ENCODE measurements at regions not wholly inside any gene's neighbourhood (a gene's known extent, or its start where the extent isn't known, plus 50 kb on each side); places are given as distances from the start of the nearest gene placed in this dataset.
"Not testable (repeated sequence)": the region's sequence is repeated elsewhere in the genome, so short reads cannot be mapped to it uniquely, and the experiment has no call there.

GRCh38 chr15:96974761-96975160, 644.3 kb downstream of the NR2F2 start:
- no peak for TF ChIP-seq CTCF (IDR thresholded peaks at IDR 0.05; ENCODE audit: borderline replicate concordance, control extremely low read depth, extremely low read depth, insufficient read depth, missing control alignments)
- in situ Hi-C loops (cut with MboI; ENCODE audit: low sequenced_read_pairs, unreplicated experiment): no loop called here
- no peak for DNase-seq (ENCODE audit: low spot score)

DNA sequence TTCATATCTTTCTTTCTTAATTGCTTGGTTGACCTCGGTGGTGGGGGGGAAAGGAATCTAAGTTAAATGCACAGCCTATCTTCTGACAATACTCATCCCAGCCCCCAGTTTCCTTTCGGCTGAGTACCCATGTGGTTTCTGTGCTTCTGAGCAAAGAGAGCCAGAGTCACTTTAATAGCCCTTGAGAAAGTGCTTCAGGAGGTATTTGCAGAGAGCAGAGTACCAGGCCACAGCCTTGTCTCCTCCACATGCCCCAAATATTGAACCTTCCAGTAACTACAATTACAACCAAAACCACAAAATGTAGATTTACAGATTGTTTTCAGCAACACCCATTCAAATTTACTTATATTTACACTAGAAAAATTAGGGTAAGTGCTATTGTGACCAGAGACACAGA, 647.4 kb downstream of the NR2F2 start:
- in situ Hi-C loops (cut with MboI; ENCODE audit: low sequenced_read_pairs, unreplicated experiment): no loop called here
- no peak for DNase-seq (ENCODE audit: low spot score)
- no peak for TF ChIP-seq CTCF (IDR thresholded peaks at IDR 0.05; ENCODE audit: borderline replicate concordance, control extremely low read depth, extremely low read depth, insufficient read depth, missing control alignments)

- no peak for TF ChIP-seq CTCF (IDR thresholded peaks at IDR 0.05; ENCODE audit: borderline replicate concordance, control extremely low read depth, extremely low read depth, insufficient read depth, missing control alignments)
- in situ Hi-C loops (cut with MboI; ENCODE audit: low sequenced_read_pairs, unreplicated experiment): no loop called here
- no peak for DNase-seq (ENCODE audit: low spot score)
These were observed 648.5 kb downstream of the NR2F2 start for GRCh38 chr15:96978937-96979473.

- in situ Hi-C loops (cut with MboI; ENCODE audit: low sequenced_read_pairs, unreplicated experiment); DNase-seq (ENCODE audit: low spot score): not testable (repeated sequence)
These were observed 653.7 kb downstream of the NR2F2 start for GRCh38 chr15:96984121-96984671.

GRCh38 chr15:96992817-96993216, 662.3 kb downstream of the NR2F2 start:
- no peak for TF ChIP-seq CTCF (IDR thresholded peaks at IDR 0.05; ENCODE audit: borderline replicate concordance, control extremely low read depth, extremely low read depth, insufficient read depth, missing control alignments)
- no peak for DNase-seq (ENCODE audit: low spot score)
- in situ Hi-C loops (cut with MboI; ENCODE audit: low sequenced_read_pairs, unreplicated experiment): no loop called here

- no peak for DNase-seq (ENCODE audit: low spot score)
- in situ Hi-C loops (cut with MboI; ENCODE audit: low sequenced_read_pairs, unreplicated experiment): no loop called here
- no peak for TF ChIP-seq CTCF (IDR thresholded peaks at IDR 0.05; ENCODE audit: borderline replicate concordance, control extremely low read depth, extremely low read depth, insufficient read depth, missing control alignments)
These were observed 667.0 kb downstream of the NR2F2 start for GRCh38 chr15:96997538-96997937.

DNA sequence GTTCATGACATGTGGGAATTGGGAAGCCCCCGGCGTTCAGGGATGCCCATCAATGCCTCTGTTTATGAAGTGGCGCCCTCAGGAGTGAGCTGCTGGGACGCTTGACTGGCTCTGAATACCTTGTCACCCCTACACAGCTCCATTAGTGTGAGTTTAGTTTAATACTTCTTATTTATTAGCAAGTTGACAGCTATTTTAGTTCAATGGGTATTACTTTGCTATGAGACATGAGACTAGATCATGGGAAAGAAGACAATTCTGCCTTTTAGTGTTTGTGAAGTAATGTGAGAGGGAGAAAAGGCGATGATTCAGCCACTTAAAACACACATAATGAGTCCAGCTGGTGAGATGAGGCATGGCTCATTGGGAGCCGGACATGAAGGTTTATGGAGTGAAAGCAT, 678.5 kb downstream of the NR2F2 start:
- in situ Hi-C loops (cut with MboI; ENCODE audit: low sequenced_read_pairs, unreplicated experiment): no loop called here

More for the DNA sequence above, 678.5 kb downstream of the NR2F2 start:
- no peak for DNase-seq (ENCODE audit: low spot score)
- no peak for TF ChIP-seq CTCF (IDR thresholded peaks at IDR 0.05; ENCODE audit: borderline replicate concordance, control extremely low read depth, extremely low read depth, insufficient read depth, missing control alignments)

Data from GM13976 (cell line).